GM08714 (cell line): ENCODE measurements at regions not wholly inside any gene's neighbourhood (a gene's known extent, or its start where the extent isn't known, plus 50 kb on each side); places are given as distances from the start of the nearest gene placed in this dataset.

Experiments used
- H3K4me3 ChIP-seq: fragments of 200-500 bp; sonication (Bioruptor generic); 2 replicates; pipeline ENCODE4 v1.5.1; 2014; ENCODE audit warnings: mild to moderate bottlenecking, low read length, inconsistent platforms
- ZNF274 ChIP-seq: IDR thresholded peaks from 2 replicates; pipeline ENCODE4 v1.6.1; 2012; ENCODE audit warnings: mild to moderate bottlenecking, low read depth, low read length

DNA sequence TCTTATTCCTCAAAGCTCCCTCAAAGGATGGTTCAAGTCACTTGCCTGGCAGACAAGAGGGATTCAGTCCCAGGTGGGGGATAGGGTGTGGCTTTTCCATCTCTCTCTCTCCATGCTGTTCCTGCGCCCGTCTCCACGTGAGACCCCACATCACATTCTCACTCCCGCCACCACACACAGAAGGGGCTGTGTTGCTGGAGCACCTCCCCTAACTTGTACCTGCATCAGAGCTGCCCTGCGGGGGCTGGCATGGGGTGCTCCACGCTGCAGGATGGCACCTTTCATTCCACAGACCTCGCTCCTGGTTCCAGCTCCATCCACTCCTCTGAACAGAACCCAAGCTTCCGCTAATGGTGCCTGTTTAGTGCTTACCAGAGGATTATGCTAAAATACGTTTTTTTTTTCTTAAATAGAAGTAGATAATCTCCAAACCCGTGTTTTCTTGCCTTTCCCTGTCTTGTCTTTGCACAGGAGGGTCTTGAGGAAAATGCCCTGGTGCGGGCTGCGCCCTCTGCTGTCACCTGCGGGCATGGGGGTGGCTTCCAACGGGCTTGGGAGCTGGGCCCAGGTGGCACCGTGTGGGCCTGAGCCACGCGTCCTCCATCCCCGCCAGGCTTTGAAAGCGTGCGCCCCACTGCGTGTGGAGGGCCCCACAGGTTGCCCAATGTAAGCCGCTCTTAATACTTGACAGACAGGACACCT lies 985.6 kb downstream of the BRD1 start:
- H3K4me3 ChIP-seq, result no peak overlapping the region
- TF ChIP-seq ZNF274, result no peak

- no peak for TF ChIP-seq ZNF274
- no peak overlapping the region for H3K4me3 ChIP-seq
Observed at GRCh38 chr22:48840112-48840949, 987.3 kb downstream of the BRD1 start.

GRCh38 chr22:48838846-48839730 lies 988.6 kb downstream of the BRD1 start:
- H3K4me3 ChIP-seq, result no peak overlapping the region
- no peak for TF ChIP-seq ZNF274

DNA sequence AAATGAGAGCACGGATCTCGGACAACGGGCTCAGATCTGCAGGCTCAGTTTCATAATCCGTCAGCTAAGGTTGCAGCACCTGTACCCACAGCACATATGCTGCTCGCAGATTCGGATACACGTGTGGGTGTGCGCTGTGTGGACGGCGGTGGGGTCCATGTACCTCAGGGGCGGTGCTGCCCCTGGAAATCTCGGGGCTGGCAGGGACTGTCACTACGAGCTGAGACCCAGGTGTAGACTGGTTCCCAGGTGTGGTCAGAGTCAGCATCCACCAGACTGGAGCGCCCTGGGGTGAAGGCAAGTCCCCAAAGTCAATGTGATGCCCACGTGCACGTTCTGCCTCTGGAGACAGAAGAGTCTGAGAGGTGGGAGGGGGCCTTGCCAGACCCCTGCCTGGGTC lies 989.3 kb downstream of the BRD1 start:
- no peak for TF ChIP-seq ZNF274
- no peak overlapping the region for H3K4me3 ChIP-seq

- no peak overlapping the region for H3K4me3 ChIP-seq
- TF ChIP-seq ZNF274, result no peak
Observed at GRCh38 chr22:48837341-48837935, 990.2 kb downstream of the BRD1 start.

GRCh38 chr22:48836673-48837340 lies 990.9 kb downstream of the BRD1 start:
- no peak overlapping the region for H3K4me3 ChIP-seq
- no peak for TF ChIP-seq ZNF274

DNA sequence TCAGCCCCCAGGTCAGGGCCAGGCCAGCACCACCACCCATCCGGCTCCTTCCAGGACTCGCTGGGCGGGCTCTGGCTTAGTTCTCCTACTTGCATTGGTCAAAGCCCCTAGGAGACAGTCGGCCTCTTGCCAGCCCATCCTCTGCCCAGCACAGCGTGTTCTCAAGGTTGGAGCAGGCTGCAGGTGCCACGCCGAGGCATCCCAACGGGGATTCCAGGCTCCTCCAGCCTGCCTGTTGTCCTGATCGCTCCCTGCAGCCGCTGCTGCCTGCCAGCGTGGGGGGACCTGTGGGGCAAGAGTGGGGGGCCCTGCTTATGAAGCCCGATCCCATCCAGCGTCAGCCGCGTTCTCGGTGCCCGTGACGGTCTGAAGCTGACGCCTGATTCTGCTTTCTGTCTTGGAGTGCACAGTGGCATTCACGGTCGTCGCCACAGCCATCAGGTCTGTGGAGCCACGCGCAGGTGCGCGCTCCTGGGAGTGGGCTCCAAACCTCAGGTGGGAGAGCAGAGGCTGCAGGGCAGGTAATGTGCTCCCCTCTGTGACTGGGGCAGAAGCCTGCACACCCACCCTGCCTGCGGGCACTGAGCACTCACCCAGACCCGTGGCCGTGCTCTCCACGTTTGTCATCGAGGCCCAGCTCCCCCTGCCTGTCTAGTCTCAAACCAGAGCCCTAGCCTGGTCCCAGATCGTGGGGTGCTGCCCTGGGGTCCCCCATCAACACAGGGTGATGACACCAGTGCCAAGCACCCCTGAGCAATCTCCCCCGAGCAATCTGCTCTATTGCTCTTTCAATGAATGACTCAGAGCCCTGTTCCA lies 991.6 kb downstream of the BRD1 start:
- H3K4me3 ChIP-seq, result no peak overlapping the region
- no peak for TF ChIP-seq ZNF274

GRCh38 chr22:48835364-48835763 lies 992.3 kb downstream of the BRD1 start:
- H3K4me3 ChIP-seq, result no peak overlapping the region
- TF ChIP-seq ZNF274, result no peak

DNA sequence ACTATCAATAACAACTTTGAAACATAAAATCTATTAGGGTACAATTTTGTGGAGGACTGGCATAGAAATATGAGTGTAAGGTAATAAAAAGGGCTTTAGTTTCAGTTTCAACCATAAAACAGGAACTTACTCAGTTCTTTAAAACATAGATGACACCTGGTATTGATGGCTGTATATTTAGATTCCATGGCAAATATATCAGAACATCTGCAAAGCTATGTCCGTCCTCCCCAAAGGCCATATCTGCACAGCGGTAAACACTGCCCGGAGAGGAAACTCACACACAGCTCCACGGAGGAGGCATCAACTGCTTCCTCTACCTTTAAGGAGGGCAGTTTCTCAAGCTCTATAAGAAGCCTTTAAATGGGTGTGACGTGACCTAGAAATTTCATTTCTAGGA lies 993.3 kb downstream of the BRD1 start:
- no peak for TF ChIP-seq ZNF274
- no peak overlapping the region for H3K4me3 ChIP-seq

DNA sequence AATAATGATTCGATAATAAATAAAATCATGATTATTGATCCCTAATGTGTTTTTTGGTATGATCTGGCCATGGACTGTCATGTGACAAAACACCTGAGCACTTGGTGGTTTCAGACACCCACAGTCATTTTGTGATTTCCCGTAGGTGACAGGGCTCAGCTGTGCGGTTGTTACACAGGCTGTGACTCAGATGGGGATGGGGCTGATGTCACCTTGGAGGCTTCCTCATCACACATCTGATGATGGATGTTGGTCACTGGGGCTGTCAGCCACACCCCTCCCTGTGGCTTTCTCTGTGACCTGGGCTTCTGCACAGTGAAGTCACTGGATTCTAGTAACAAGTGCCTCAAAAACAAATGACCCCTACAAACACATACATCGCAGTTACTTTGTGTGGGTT lies 995.1 kb downstream of the BRD1 start:
- H3K4me3 ChIP-seq, result no peak overlapping the region
- TF ChIP-seq ZNF274, result no peak

- no peak overlapping the region for H3K4me3 ChIP-seq
- TF ChIP-seq ZNF274, result no peak
Observed at GRCh38 chr22:48829908-48830307, 997.8 kb downstream of the BRD1 start.

- no peak overlapping the region for H3K4me3 ChIP-seq
- no peak for TF ChIP-seq ZNF274
Observed at GRCh38 chr22:48828688-48829087, 999.0 kb downstream of the BRD1 start.

DNA sequence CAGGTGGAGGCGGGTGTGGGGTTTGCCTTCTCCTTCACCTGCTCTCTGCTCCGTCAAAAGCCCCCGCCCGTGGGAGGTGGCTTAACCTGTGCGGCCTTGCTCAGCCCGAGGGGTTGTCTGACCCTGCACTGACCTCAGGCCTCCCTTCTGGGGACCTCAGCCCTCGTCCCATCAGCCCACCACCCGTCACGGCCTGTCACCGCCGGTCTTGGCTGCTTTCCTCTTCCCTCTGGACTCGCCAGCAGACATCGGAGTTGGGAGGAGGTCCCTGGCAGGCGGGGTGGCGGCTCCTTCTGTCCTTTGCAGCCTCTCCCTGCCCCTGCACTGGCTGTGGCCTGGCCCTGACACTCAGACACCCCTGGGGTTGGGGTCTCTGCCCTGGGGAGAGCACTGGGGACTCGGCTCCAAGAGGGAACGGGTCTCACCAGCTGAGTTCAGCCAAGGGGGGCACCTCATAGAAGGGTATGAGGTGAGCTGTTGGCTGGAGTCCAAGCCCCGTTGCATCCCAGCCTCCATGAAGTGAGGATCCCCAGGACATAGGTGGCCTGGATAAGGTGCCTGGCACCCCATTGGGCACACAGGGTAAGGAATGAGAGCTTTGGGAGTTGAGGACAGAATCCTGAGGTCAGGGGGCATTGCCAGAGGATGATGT lies 999.6 kb downstream of the BRD1 start:
- TF ChIP-seq ZNF274, result no peak
- H3K4me3 ChIP-seq, result no peak overlapping the region
